ENCODE measurements at regions not wholly inside any gene's neighbourhood (a gene's known extent, or its start where the extent isn't known, plus 50 kb on each side); places are given as distances from the start of the nearest gene placed in this dataset.

DNA sequence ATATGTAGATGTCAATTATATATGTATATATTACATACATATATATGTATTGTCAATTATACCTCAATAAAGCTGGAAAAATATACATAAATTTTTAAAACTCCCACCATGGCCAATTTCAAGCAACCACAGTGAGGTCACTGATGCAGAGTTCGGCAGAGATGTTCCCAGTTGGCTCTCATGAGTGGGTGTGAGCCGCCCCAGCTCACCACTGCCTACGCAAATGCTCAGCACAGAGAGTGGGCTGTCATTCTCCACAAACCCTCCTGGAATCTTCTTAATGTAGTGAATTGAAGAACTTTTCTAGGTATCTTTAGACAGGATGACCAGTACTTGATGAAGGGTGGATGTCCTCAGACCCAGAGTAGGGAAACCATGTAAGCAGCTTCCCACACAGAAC, 96.6 kb upstream of the TMEM45B start (continued):
- TF ChIP-seq HDGF (IDR thresholded peaks at IDR 0.05) = no peak
- TF ChIP-seq, protein P1, sequence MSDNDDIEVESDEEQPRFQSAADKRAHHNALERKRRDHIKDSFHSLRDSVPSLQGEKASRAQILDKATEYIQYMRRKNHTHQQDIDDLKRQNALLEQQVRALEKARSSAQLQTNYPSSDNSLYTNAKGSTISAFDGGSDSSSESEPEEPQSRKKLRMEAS (IDR thresholded peaks at IDR 0.05; ENCODE audit: low read depth, low read length) = no peak
- TF ChIP-seq HCFC1 (IDR thresholded peaks at IDR 0.05; ENCODE audit: low read length) = no peak
- no peak for TF ChIP-seq EED (IDR thresholded peaks at IDR 0.05; ENCODE audit: low read depth)
- TF ChIP-seq, protein P2, sequence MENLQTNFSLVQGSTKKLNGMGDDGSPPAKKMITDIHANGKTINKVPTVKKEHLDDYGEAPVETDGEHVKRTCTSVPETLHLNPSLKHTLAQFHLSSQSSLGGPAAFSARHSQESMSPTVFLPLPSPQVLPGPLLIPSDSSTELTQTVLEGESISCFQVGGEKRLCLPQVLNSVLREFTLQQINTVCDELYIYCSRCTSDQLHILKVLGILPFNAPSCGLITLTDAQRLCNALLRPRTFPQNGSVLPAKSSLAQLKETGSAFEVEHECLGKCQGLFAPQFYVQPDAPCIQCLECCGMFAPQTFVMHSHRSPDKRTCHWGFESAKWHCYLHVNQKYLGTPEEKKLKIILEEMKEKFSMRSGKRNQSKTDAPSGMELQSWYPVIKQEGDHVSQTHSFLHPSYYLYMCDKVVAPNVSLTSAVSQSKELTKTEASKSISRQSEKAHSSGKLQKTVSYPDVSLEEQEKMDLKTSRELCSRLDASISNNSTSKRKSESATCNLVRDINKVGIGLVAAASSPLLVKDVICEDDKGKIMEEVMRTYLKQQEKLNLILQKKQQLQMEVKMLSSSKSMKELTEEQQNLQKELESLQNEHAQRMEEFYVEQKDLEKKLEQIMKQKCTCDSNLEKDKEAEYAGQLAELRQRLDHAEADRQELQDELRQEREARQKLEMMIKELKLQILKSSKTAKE (IDR thresholded peaks at IDR 0.05; ENCODE audit: low read depth, poor library complexity, severe bottlenecking) = no peak

DNA sequence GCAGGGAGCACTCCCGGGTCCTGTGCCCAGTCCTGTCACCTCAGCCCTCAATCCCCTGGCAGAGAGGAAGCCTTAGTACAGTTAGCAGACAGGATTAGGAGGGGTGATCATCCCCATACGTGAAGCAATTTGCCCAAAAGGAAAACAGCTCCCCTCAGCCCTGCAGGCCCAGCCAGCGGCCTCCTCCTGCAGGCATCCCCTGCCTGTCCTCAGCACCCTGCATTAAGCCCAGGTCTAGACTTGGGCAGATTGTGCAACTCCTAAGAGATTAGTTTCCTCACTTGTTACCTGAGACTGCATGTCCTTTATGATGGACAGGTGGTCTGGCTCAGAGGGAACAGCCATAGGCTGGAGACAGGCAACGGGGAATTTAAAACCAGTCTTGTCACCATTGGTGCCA, 95.5 kb upstream of the TMEM45B start:
- WGBS (ENCODE audit: insufficient coverage, insufficient replicate concordance, low lambda C conversion rate, missing lambda C conversion rate) = 27% methylated on average over 4 of the region's 4 CpGs
- no peaks in the 10 kb centered on the region for H4K20me1 ChIP-seq (ENCODE audit: control insufficient read depth, insufficient read depth)
- ChIA-PET CTCF (no interaction called here), RAD21 (ENCODE audit: unreplicated experiment) (no interaction called here), POLR2A (no interaction called here), SMC1A (ENCODE audit: uncharacterized antibody, unreplicated experiment) (no interaction called here)
- H3K9me3 ChIP-seq (replicated peaks; ENCODE audit: control insufficient read depth, insufficient read depth, low read length) = no peaks in the 10 kb centered on the region
- TF ChIP-seq SIN3A (IDR thresholded peaks at IDR 0.05; ENCODE audit: low read depth, low read length) (no peak), MTA3 (IDR thresholded peaks at IDR 0.05; ENCODE audit: borderline replicate concordance, low read length) (no peak), NRF1 (conservative IDR thresholded peaks at IDR 0.05; ENCODE audit: low read depth, low read length) (no peak), PML (IDR thresholded peaks at IDR 0.05; ENCODE audit: low read length) (no peak), RAD51 (IDR thresholded peaks at IDR 0.05) (no peak)
- TF ChIP-seq, protein P3, sequence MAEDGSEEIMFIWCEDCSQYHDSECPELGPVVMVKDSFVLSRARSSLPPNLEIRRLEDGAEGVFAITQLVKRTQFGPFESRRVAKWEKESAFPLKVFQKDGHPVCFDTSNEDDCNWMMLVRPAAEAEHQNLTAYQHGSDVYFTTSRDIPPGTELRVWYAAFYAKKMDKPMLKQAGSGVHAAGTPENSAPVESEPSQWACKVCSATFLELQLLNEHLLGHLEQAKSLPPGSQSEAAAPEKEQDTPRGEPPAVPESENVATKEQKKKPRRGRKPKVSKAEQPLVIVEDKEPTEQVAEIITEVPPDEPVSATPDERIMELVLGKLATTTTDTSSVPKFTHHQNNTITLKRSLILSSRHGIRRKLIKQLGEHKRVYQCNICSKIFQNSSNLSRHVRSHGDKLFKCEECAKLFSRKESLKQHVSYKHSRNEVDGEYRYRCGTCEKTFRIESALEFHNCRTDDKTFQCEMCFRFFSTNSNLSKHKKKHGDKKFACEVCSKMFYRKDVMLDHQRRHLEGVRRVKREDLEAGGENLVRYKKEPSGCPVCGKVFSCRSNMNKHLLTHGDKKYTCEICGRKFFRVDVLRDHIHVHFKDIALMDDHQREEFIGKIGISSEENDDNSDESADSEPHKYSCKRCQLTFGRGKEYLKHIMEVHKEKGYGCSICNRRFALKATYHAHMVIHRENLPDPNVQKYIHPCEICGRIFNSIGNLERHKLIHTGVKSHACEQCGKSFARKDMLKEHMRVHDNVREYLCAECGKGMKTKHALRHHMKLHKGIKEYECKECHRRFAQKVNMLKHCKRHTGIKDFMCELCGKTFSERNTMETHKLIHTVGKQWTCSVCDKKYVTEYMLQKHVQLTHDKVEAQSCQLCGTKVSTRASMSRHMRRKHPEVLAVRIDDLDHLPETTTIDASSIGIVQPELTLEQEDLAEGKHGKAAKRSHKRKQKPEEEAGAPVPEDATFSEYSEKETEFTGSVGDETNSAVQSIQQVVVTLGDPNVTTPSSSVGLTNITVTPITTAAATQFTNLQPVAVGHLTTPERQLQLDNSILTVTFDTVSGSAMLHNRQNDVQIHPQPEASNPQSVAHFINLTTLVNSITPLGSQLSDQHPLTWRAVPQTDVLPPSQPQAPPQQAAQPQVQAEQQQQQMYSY (CRISPR knock-in tag; IDR thresholded peaks at IDR 0.05) = no peak
- no peak for DNase-seq (ENCODE audit: low read depth, low spot score)
- ATAC-seq = no peak
- H3K4me1 ChIP-seq (ENCODE audit: control insufficient read depth, insufficient read depth, low read length) = no peaks in the 10 kb centered on the region
- H3K4me2 ChIP-seq (ENCODE audit: control insufficient read depth, insufficient read depth) = no peak overlapping the region
- FAIRE-seq = no peak
- H3K79me2 ChIP-seq (ENCODE audit: control insufficient read depth, insufficient read depth, low read length) = no peaks in the 10 kb centered on the region
- no TSS peak for BruUV-seq (replicated peaks)
- H3K36me3 ChIP-seq (ENCODE audit: control insufficient read depth in 2 of 2, insufficient read depth in 2 of 2, low read length in 1 of 2) = no peaks in the 10 kb centered on the region
- in situ Hi-C loops (cut with MboI) (no loop called here), intact Hi-C loops (cut with micrococcal nuclease; ENCODE audit: unreplicated experiment) (no loop called here)
- no peak overlapping the region for H2AFZ ChIP-seq (ENCODE audit: control insufficient read depth, low read depth, low read length)
- no peak overlapping the region for H3K9ac ChIP-seq (ENCODE audit: control insufficient read depth, insufficient read depth, low read length)
- H3K27me3 ChIP-seq (replicated peaks in 1 of 2; ENCODE audit: control insufficient read depth in 2 of 2, insufficient read depth in 2 of 2, low read length in 1 of 2) = no peaks in the 10 kb centered on the region; a peak in 1 of 4 replicates
- no peak overlapping the region for H3K4me3 ChIP-seq
- no peak overlapping the region for H3K27ac ChIP-seq (ENCODE audit: control insufficient read depth, insufficient read depth)
